IPS-18a (cell line): ENCODE measurements at regions not wholly inside any gene's neighbourhood (a gene's known extent, or its start where the extent isn't known, plus 50 kb on each side); places are given as distances from the start of the nearest gene placed in this dataset.

Experiments
- H3K27ac ChIP-seq: one replicate; pipeline ENCODE4 v1.5.1; 2013; ENCODE audit warnings: low read length
- H3K27me3 ChIP-seq: one replicate; pipeline ENCODE4 v1.6.1; 2013; ENCODE audit warnings: mild to moderate bottlenecking, low read length; ENCODE audit not compliant: control insufficient read depth, insufficient read depth
- H3K36me3 ChIP-seq: one replicate; pipeline ENCODE4 v1.6.1; 2013; ENCODE audit warnings: low read depth, low read length; ENCODE audit not compliant: control insufficient read depth
- H3K4me1 ChIP-seq: one replicate; pipeline ENCODE4 v1.6.1; 2013; ENCODE audit warnings: low read depth, low read length; ENCODE audit not compliant: control insufficient read depth
- H3K4me3 ChIP-seq: one replicate; pipeline ENCODE4 v1.5.1; 2013; ENCODE audit warnings: low read length
- H3K9ac ChIP-seq: one replicate; pipeline ENCODE4 v1.6.1; 2013; ENCODE audit warnings: mild to moderate bottlenecking, low read length, moderate library complexity
- H3K9me3 ChIP-seq: one replicate; pipeline ENCODE4 v1.6.1; 2013; ENCODE audit warnings: low read depth, low read length; ENCODE audit not compliant: control insufficient read depth

- H3K36me3 ChIP-seq = no peaks in the 10 kb centered on the region
- H3K27ac ChIP-seq = no peak overlapping the region
- H3K4me3 ChIP-seq = no peak overlapping the region
- no peaks in the 10 kb centered on the region for H3K9me3 ChIP-seq
- H3K4me1 ChIP-seq = no peaks in the 10 kb centered on the region
- no peak overlapping the region for H3K9ac ChIP-seq
- no peaks in the 10 kb centered on the region for H3K27me3 ChIP-seq
These were observed 268.9 kb upstream of the KLF6 start for GRCh38 chr10:4053940-4054339.

GRCh38 chr10:4051641-4052151, 266.7 kb upstream of the KLF6 start:
- Histone ChIP-seq H3K9ac (no peak overlapping the region), H3K4me1 (no peaks in the 10 kb centered on the region), H3K9me3 (no peaks in the 10 kb centered on the region), H3K4me3 (no peak overlapping the region), H3K27ac (no peak overlapping the region), H3K27me3 (no peaks in the 10 kb centered on the region), H3K36me3 (no peaks in the 10 kb centered on the region)

GRCh38 chr10:4051011-4051640, 266.1 kb upstream of the KLF6 start:
- no peak overlapping the region for H3K27ac ChIP-seq
- H3K9me3 ChIP-seq = no peaks in the 10 kb centered on the region
- no peaks in the 10 kb centered on the region for H3K4me1 ChIP-seq
- H3K9ac ChIP-seq = no peak overlapping the region
- no peak overlapping the region for H3K4me3 ChIP-seq
- H3K36me3 ChIP-seq = no peaks in the 10 kb centered on the region
- H3K27me3 ChIP-seq = no peaks in the 10 kb centered on the region

- H3K4me1 ChIP-seq = no peaks in the 10 kb centered on the region
- H3K36me3 ChIP-seq = no peaks in the 10 kb centered on the region
- no peaks in the 10 kb centered on the region for H3K27me3 ChIP-seq
- H3K27ac ChIP-seq = no peak overlapping the region
- H3K9me3 ChIP-seq = no peaks in the 10 kb centered on the region
- no peak overlapping the region for H3K9ac ChIP-seq
- H3K4me3 ChIP-seq = no peak overlapping the region
These were observed 265.1 kb upstream of the KLF6 start for GRCh38 chr10:4050061-4050460.

- no peak overlapping the region for H3K4me3 ChIP-seq
- no peak overlapping the region for H3K9ac ChIP-seq
- H3K4me1 ChIP-seq = no peaks in the 10 kb centered on the region
- no peaks in the 10 kb centered on the region for H3K36me3 ChIP-seq
- no peak overlapping the region for H3K27ac ChIP-seq
- H3K27me3 ChIP-seq = no peaks in the 10 kb centered on the region
- no peaks in the 10 kb centered on the region for H3K9me3 ChIP-seq
These were observed 264.3 kb upstream of the KLF6 start for GRCh38 chr10:4049348-4049747.

- Histone ChIP-seq H3K27ac (no peak overlapping the region), H3K4me1 (no peaks in the 10 kb centered on the region), H3K27me3 (no peaks in the 10 kb centered on the region), H3K9me3 (no peaks in the 10 kb centered on the region), H3K9ac (no peak overlapping the region), H3K36me3 (no peaks in the 10 kb centered on the region), H3K4me3 (no peak overlapping the region)
These were observed 263.3 kb upstream of the KLF6 start for GRCh38 chr10:4048236-4048864.

- Histone ChIP-seq H3K9ac (no peak overlapping the region), H3K9me3 (peaks cover 3% of the 10 kb centered on the region), H3K27me3 (no peaks in the 10 kb centered on the region), H3K4me1 (no peaks in the 10 kb centered on the region), H3K36me3 (no peaks in the 10 kb centered on the region), H3K27ac (no peak overlapping the region), H3K4me3 (no peak overlapping the region)
These were observed 261.8 kb upstream of the KLF6 start for GRCh38 chr10:4046712-4047354.

- H3K9me3 ChIP-seq = peaks cover 7% of the 10 kb centered on the region
- H3K4me1 ChIP-seq = no peaks in the 10 kb centered on the region
- H3K27ac ChIP-seq = no peak overlapping the region
- no peak overlapping the region for H3K4me3 ChIP-seq
- no peaks in the 10 kb centered on the region for H3K27me3 ChIP-seq
- no peak overlapping the region for H3K9ac ChIP-seq
- H3K36me3 ChIP-seq = no peaks in the 10 kb centered on the region
These were observed 261.0 kb upstream of the KLF6 start for GRCh38 chr10:4046030-4046429.

GRCh38 chr10:4043897-4044665, 259.1 kb upstream of the KLF6 start:
- Histone ChIP-seq H3K9ac (no peak overlapping the region), H3K36me3 (no peaks in the 10 kb centered on the region), H3K27me3 (no peaks in the 10 kb centered on the region), H3K4me3 (no peak overlapping the region), H3K4me1 (no peaks in the 10 kb centered on the region), H3K27ac (no peak overlapping the region), H3K9me3 (peaks cover 7% of the 10 kb centered on the region)

GRCh38 chr10:4041635-4042034, 256.6 kb upstream of the KLF6 start:
- Histone ChIP-seq H3K27me3 (no peaks in the 10 kb centered on the region), H3K27ac (no peak overlapping the region), H3K36me3 (no peaks in the 10 kb centered on the region), H3K9ac (no peak overlapping the region), H3K9me3 (peaks cover 7% of the 10 kb centered on the region), H3K4me3 (no peak overlapping the region), H3K4me1 (no peaks in the 10 kb centered on the region)

GRCh38 chr10:4038000-4038399, 253.0 kb upstream of the KLF6 start:
- no peak overlapping the region for H3K9ac ChIP-seq
- no peaks in the 10 kb centered on the region for H3K36me3 ChIP-seq
- no peak overlapping the region for H3K27ac ChIP-seq
- H3K4me1 ChIP-seq = no peaks in the 10 kb centered on the region
- peaks cover 7% of the 10 kb centered on the region for H3K9me3 ChIP-seq
- H3K27me3 ChIP-seq = no peaks in the 10 kb centered on the region
- no peak overlapping the region for H3K4me3 ChIP-seq
